ENCODE measurements at regions not wholly inside any gene's neighbourhood (a gene's known extent, or its start where the extent isn't known, plus 50 kb on each side); places are given as distances from the start of the nearest gene placed in this dataset.
"Not testable (repeated sequence)": the region's sequence is repeated elsewhere in the genome, so short reads cannot be mapped to it uniquely, and the experiment has no call there.

- DNase-seq (ENCODE audit: low spot score in 2 of 2); H3K27me3 ChIP-seq; H3K4me1 ChIP-seq; H3K36me3 ChIP-seq; H3K27ac ChIP-seq; H3K4me3 ChIP-seq: not testable (repeated sequence)
- H3K9me3 ChIP-seq: peaks cover 0 to 60% (median 2%) of the 10 kb centered on the region in 4 donors
- WGBS, 2 donors: 29 to 32% methylated on average over 1 of the region's 1 CpG
Measured at GRCh38 chr15:20278376-20278775, 263.2 kb downstream of the GOLGA6L6 start.

DNA sequence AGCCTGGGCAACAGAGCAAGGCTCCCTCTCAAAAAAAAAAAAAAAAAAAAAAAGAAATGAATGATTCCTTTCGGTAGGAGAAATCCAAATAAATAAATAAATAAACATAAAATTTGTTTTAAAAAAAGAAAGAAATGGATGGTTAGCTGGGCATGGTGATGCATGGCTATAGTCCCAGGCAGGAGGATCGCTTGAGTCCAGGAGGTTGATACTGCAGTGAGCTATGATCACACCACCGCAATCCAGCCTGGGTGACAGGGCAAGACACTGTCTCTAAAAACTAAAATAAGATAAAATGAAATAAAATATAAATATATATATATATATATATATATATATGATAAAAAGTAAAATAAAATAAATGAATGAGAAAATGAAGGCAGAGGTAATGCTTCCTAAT lies 264.1 kb downstream of the GOLGA6L6 start:
- H3K4me1 ChIP-seq; H3K4me3 ChIP-seq; DNase-seq (ENCODE audit: low spot score in 2 of 2); H3K27ac ChIP-seq; H3K36me3 ChIP-seq; H3K27me3 ChIP-seq: not testable (repeated sequence)
- 84 to 88% methylated on average over 3 of the region's 3 CpGs for WGBS, 2 donors
- peaks cover 0 to 64% (median 2%) of the 10 kb centered on the region in 4 donors for H3K9me3 ChIP-seq

GRCh38 chr15:20276312-20277114 lies 265.1 kb downstream of the GOLGA6L6 start:
- not testable (repeated sequence) for DNase-seq (ENCODE audit: low spot score in 2 of 2); H3K4me1 ChIP-seq; H3K27ac ChIP-seq; H3K36me3 ChIP-seq; H3K4me3 ChIP-seq; H3K27me3 ChIP-seq
- peaks cover 0 to 59% (median 2%) of the 10 kb centered on the region in 4 donors for H3K9me3 ChIP-seq
- WGBS, 2 donors: 80 to 83% methylated on average over 13 of the region's 13 CpGs

- not testable (repeated sequence) for H3K36me3 ChIP-seq; DNase-seq (ENCODE audit: low spot score in 2 of 2); H3K27ac ChIP-seq; H3K27me3 ChIP-seq; H3K4me1 ChIP-seq; H3K4me3 ChIP-seq
- peaks cover 0 to 49% (median 2%) of the 10 kb centered on the region in 4 donors for H3K9me3 ChIP-seq
- 63 to 65% methylated on average over 5 of the region's 5 CpGs for WGBS, 2 donors
Measured at GRCh38 chr15:20275373-20275967, 266.1 kb downstream of the GOLGA6L6 start.

- no peak for DNase-seq (ENCODE audit: low spot score in 2 of 2)
- Histone ChIP-seq H3K36me3 (no peaks in the 10 kb centered on the region), H3K4me3 (no peak overlapping the region)
Measured at GRCh38 chr15:20272422-20273184, 269.0 kb downstream of the GOLGA6L6 start.

GRCh38 chr15:20271647-20272046 lies 270.0 kb downstream of the GOLGA6L6 start:
- Histone ChIP-seq H3K4me3 (no peak overlapping the region), H3K27me3 (no peaks in the 10 kb centered on the region), H3K4me1 (no peaks in the 10 kb centered on the region), H3K9me3 (peaks cover 0 to 25% (median 0%) of the 10 kb centered on the region in 4 donors), H3K27ac (no peak overlapping the region), H3K36me3 (no peaks in the 10 kb centered on the region)
- TF ChIP-seq CTCF (IDR thresholded peaks at IDR 0.05) (no peak), POLR2A (IDR thresholded peaks at IDR 0.05) (no peak), EP300 (IDR thresholded peaks at IDR 0.05) (no peak)
- no peak for DNase-seq (ENCODE audit: low spot score in 2 of 2)
- WGBS, 2 donors: 62 to 73% methylated on average over 5 of the region's 5 CpGs

More at GRCh38 chr15:20272422-20273184, 269.0 kb downstream of the GOLGA6L6 start:
- TF ChIP-seq POLR2A (IDR thresholded peaks at IDR 0.05): no peak
- no peak for TF ChIP-seq EP300 (IDR thresholded peaks at IDR 0.05)
- TF ChIP-seq CTCF (IDR thresholded peaks at IDR 0.05): no peak
- Histone ChIP-seq H3K4me1 (no peaks in the 10 kb centered on the region), H3K27ac (no peak overlapping the region), H3K9me3 (peaks cover 0 to 30% (median 2%) of the 10 kb centered on the region in 4 donors), H3K27me3 (no peaks in the 10 kb centered on the region)
- WGBS, 2 donors: 73 to 78% methylated on average over 14 of the region's 14 CpGs

DNA sequence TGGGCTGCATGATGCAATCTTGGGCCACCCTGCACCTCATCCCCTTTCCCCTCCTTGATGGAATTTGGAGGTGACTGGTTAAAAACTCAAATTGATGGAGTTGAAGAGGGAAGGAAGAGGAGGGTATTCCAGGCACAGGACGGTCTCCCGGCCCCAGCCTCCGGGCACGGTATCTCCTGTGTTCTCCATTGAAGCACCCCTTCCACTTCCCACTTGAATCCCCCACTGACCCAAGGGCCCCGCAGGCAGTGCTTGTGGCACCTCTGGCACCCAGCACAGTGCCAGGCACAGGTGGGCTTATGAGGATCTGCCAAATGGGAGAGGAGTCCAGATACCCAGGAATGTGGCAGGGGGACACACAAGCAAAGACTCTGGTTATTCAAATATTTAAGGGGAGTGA lies 271.6 kb downstream of the GOLGA6L6 start:
- not testable (repeated sequence) for H3K36me3 ChIP-seq; H3K27ac ChIP-seq; H3K4me1 ChIP-seq; DNase-seq (ENCODE audit: low spot score in 2 of 2); H3K4me3 ChIP-seq; H3K27me3 ChIP-seq
- WGBS, 2 donors: 89 to 95% methylated on average over 5 of the region's 5 CpGs
- H3K9me3 ChIP-seq: peaks cover 0 to 21% (median 0%) of the 10 kb centered on the region in 4 donors

GRCh38 chr15:20267996-20268395 lies 273.6 kb downstream of the GOLGA6L6 start:
- not testable (repeated sequence) for H3K27ac ChIP-seq; DNase-seq (ENCODE audit: low spot score in 2 of 2); H3K4me3 ChIP-seq; H3K9me3 ChIP-seq; H3K36me3 ChIP-seq; H3K27me3 ChIP-seq; H3K4me1 ChIP-seq
- 94 to 95% methylated on average over 6 of the region's 6 CpGs for WGBS, 2 donors

- not testable (repeated sequence) for H3K4me3 ChIP-seq; H3K36me3 ChIP-seq; H3K27me3 ChIP-seq; H3K4me1 ChIP-seq; H3K27ac ChIP-seq; H3K9me3 ChIP-seq; DNase-seq (ENCODE audit: low spot score in 2 of 2)
- WGBS, 2 donors: 69 to 75% methylated on average over 6 of the region's 6 CpGs
Measured at GRCh38 chr15:20267051-20267730, 274.4 kb downstream of the GOLGA6L6 start.

DNA sequence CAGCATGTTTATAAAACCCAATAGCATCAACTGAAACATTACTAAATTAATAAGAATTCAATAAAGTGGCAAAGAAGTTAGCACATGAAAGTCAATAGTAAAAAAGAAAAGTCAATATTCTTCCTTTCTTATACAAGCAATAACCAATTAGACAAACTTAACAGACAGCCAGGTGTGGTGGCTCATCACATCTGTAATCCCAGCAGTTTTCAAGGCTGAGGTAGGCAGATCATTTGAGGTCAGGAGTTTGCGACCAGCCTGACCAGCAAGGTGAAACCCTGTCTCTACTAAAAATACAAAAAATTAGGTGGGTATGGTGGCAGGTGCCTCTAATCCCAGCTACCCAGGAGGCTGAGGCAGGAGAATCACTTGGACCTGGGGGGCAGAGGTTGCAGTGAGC lies 275.9 kb downstream of the GOLGA6L6 start:
- not testable (repeated sequence) for H3K4me3 ChIP-seq; H3K27ac ChIP-seq; H3K36me3 ChIP-seq; H3K27me3 ChIP-seq; H3K4me1 ChIP-seq; DNase-seq (ENCODE audit: low spot score in 2 of 2); H3K9me3 ChIP-seq
- WGBS, 2 donors: 60 to 86% methylated on average over 1 of the region's 1 CpG
